ENCODE measurements at regions not wholly inside any gene's neighbourhood (a gene's known extent, or its start where the extent isn't known, plus 50 kb on each side); places are given as distances from the start of the nearest gene placed in this dataset.
"Not testable (repeated sequence)": the region's sequence is repeated elsewhere in the genome, so short reads cannot be mapped to it uniquely, and the experiment has no call there.

DNA sequence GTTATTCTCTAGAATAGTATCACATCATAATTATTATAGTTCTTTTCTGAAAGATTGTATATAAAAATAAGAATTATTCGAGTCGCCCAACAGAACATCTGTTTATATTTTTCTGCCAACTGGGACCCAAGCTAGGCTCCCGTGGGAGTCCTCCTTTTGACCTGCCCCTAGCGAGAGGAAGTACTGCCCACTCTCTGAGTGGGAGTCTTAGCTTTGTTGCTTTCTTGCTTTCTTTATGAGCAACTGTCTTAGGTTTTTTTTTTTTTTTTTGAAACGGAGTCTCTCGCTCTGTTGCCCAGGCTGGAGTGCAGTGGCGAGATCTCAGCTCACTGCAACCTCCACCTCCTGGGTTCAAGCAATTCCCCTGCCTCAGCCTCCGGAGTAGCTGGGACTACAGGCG, 202.0 kb upstream of the ZNF184 start:
- DNase-seq, result no peak

DNA sequence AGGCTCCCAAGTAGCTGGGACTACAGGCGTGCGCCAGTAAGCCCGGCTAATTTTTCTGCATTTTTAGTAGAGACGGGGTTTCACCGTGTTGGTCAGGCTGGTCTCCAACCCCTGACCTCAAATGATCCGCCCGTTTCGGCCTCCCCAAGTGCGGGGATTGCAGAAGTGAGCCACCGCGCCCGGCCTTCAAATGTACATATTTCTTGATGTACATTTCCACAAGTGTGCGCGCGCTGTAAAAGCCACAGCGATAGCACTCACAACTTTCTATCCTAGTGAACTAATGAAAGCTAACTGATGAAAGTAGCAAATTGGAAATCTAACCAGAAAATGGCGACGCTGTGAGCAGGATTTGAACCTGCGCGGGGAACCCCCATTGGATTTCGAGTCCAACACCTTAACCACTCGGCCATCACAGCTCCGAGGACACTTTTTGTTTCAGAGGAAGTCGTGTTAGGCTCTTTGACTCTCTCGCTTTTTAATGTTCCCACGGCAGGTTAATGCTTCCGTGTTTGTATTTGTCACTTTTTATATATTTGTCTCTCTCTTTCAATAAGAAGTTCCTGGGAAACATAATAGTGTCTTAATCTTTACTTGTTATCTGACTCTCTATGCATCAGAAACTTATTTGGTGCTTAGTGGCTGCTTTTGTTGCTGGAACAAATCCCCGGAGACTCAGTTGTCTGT, 199.4 kb upstream of the ZNF184 start:
- DNase-seq, result no peak

DNA sequence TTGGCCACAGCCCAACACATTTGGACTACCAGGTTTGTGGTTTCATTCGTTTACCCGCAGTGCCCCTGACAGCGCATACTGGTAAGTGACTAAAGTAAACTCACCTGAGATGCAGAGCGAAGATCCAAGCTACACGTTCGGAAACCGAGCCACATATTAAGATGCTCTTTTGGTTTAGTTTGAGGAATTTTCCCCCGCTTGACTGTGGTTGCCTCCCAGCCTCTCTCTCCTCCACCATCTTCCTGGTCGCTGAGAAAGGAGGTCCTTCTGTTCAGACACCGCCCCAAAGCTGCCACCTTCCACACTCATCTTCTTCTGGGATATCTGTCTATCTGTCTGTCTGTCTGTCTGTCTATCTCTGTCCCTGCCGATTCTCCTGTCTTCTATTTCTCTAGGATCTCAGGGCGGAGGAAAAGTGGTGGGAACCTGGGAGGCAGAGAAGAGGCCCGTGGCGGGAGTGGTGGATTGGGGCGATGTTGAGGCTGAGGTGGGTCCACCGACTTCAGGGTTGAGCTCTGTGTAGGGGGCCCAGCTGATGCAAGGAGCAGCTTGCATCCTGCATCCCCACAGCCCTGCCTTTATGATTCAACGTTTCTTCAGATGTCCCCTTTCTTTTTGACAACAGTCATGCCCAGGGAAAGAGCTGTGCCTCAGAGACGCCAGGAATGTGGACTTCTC, 196.9 kb upstream of the ZNF184 start:
- DNase-seq, result no peak

DNA sequence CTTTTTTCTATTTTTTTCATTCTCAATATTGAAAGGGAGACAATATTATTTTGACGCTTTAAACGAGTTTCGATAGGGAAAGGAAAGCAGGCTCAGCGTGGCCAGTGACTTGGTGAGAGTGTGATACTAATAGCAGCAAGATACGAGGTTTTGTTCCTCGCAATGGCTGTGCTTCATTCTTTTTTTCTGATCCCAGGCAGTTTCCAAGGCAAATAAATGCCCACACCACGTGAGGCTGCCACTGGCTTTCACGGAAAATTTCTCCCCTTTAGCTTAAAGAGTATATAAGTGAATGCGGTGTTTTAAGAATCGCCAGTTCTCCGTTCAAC, 196.4 kb upstream of the ZNF184 start:
- DNase-seq, result no peak

DNA sequence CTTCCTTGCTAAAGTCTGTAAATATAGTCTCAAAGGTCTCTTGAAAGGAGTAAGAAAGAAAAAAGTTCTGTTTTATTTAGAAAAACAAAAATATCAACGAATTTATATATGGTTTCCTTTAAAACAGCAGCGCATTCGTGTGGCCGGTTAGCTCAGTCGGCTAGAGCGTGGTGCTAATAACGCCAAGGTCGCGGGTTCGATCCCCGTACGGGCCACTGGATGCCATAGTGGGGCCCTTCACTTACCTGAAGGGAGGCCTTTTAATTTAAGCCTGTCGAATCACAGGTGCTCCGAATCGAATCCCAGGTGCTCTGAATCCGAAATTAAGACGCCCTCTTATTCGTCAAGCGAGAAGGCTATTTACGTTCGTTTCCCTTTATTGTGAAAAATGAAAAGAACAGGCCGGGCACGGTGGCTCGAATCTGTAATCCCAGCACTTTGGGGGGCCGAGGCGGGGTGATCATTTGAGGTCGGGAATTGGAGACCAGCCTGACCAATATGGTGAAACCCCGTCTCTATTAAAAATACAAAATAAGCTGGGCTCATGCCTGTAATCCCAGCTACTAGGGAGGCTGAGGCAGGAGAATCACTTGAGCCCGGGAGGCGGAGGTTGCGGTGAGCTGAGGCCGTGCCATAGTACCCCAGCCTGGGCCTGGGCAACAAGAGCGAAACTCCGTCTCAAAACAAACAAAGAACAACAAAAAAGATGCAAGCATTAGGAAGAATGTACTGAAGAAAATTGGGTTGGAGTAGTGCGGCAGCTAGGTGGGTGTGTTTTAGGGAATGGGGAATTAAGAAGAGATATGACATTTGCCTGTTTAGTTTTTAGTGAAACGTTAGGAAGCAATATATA, 195.8 kb upstream of the ZNF184 start:
- no peak for DNase-seq

DNA sequence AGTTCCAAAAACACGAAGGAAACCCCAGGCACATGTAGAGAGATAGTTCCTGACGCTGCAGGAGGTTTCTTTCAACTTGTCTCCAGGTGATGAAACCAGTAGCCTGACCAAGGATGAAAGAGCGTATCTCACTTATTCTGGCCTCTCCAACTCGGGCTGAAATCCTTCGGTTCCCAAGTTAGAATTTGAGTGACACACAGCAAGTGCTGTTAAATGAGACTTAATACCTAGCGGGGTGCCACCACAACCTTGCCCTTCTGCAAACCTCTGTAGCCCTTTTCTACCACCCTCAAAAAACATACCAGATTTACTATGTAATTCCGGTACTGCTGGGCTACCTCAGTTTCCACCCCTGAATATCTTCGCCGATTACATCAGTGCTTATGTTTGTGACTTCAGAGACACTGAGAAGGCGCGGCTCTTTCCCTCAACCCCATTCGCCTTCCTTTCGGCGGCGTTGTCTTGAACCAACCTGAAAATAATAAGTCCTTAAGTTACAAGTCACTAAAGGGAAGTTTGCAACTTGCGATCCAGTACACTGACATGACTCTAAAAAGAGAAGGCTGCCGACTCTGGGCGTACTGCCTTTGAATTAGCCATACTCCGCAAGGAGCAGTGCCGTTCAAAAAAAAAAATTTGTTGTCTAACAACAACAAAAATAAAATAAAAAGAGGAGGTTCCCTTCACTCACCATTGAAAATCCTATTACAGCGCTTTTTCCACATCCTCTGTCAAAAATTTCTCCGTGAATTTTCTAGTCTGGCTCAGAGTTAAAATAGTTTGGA, 194.9 kb upstream of the ZNF184 start:
- DNase-seq, result no peak

DNA sequence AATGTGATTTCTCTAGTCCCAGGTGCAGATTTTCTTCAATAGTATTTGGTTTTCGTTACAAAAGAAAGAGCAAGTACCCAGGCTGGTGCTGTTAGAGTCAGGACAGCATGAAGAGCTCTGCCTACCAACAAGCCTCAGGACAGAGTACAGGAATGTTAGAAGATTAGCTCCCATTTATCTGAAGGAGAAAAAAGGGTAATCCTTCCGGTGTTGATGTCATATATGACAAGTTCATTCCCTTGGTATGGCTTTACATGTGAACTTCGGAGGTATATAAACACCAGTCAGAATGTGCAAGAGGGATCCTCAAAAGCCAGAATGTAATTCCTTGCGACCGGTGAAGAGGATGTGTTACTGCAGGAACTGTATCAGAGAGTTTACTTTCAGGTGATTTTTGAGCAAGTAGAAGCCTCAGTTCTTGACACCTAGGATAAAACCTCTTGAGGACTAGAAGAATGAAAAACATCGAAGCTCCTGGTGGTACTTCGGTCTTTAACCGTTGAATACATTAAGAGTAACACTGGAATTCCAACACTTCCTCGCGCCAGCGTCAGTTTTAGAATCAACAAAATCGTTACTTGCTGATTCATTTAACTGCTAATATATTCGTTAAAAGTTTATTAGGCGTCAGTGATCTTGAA, 194.2 kb upstream of the ZNF184 start:
- DNase-seq, result no peak

DNA sequence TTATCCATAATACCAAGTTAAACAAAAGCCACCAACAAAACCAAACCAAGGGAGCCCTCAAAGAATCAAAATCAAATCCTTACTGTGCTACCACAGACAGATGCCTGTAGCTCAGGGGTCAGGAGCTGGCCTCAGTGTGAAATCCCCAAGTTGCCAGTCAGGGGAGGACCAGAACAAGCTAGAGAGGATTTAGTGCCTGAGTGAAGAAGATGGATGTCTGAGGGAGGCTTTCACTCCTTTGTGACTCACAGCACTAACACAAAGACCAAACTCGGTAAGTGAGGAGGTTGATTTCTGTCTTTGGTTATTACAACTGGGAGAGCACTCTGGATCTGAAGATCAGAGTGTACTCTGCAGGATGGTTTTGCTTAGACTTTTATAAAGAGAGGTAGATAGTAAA, 189.9 kb upstream of the ZNF184 start:
- DNase-seq, result no peak

DNA sequence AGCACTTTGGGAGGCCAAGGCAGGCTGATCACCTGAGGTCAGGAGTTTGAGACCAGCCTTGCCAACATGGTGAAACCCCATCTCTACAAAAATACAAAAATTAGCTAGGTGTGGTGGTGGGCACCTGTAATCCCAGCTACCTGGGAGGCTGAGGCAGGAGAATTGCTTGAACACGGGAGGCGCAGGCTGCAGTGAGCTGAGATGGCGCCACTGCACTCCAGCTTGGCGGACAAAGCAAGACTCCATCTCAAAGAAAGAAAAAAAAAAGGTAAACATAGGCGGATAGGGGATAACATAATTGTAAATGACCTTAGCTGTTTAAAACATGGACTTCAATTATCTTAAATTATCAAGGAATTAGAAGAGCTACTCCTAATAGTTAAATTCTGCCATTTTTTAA, 189.3 kb upstream of the ZNF184 start:
- DNase-seq, result not testable (repeated sequence)

DNA sequence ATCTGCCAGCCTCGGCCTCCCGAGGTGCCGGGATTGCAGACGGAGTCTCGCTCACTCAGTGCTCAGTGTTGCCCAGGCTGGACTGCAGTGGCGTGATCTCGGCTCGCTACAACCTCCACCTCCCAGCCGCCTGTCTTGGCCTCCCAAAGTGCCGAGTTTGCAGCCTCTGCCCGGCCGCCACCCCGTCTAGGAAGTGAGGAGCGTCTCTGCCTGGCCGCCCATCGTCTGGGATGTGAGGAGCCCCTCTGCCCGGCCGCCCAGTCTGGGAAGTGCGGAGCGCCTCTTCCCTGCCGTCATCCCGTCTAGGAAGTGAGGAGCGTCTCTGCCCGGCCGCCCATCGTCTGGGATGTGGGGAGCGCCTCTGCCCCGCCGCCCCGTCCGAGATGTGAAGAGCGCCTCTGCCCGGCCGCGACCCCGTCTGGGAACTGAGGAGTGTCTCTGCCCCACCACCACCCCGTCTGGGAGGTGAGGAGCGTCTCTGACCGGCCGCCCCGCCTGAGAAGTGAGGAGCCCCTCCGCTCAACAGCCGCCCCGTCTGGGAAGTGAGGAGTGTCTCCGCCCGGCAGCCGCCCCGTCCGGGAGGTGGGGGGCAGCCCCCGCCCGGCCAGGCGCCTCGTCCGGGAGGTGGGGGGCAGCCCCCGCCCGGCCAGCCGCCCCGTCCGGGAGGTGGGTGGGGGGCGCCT, 180.4 kb upstream of the ZNF184 start:
- DNase-seq, result not testable (repeated sequence)

DNA sequence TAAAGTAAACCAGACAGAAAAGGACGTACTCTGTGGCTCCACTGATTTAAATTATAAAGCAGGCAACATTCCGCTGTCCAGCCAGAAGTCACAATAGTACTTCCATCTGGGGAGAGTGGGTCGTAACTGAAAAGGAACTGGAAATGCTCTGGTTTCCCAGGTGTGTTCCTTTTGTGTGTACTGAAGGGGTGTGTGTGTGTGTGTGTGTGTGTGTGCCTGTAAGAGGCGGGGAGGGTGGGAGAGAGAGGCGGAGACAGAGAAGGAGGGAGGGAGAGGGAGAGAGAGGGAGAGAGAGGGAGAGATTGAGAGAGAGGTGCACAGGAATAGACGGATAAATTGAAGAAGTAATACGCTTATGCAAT, 178.4 kb upstream of the ZNF184 start:
- no peak for DNase-seq

DNA sequence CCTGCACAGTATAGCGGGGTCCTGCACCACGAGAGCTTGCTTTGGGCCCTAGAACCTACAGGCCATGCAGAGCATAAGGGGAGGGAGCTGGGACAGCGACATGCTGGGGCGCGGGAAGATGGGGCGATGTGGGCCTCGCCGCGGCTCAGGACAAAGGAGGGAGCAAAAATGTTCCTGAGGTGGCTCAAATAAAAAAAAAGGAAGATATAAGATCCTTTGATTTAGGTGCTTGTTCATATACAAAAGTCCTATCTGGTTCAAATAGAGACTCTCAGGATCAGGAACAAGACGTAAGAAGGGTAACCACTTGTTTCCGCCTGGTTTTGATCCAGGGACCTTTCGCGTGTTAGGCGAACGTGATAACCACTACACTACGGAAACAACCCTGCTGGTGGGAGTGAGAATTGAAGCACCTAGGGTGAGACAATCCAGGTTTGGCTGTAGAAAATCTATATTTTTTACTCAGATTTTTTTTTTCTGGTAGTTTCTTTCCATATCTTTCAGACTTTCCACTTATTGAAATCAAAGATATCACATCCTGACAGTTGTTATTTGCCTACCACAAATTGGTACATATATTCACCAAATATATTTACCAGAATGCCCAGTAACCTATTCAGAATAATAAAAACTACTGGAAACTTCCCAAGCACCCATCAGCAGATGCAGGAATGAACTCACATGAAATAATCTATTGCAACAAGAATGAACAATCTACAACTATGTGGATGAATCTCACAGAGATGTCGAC, 177.9 kb upstream of the ZNF184 start:
- DNase-seq, result no peak

DNA sequence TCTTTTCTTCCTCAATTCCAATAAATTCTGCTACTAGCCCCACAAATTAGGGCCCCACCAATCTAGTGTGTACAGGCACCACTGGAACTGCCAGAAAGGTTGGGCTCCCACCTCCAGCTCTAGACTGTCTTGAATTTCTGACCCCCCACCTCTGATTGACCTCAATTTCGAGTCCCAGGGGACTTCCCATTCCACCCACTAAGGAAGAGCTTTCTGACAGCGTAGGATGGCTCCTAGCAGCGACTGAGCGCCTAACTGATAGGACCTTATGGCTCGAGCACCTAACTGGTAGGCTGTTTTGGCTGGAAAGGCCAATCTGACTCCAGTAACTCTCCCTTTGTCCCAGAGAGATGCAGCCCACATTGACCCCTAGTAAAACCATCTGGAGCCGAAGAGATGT, 171.6 kb upstream of the ZNF184 start:
- DNase-seq, result no peak

DNA sequence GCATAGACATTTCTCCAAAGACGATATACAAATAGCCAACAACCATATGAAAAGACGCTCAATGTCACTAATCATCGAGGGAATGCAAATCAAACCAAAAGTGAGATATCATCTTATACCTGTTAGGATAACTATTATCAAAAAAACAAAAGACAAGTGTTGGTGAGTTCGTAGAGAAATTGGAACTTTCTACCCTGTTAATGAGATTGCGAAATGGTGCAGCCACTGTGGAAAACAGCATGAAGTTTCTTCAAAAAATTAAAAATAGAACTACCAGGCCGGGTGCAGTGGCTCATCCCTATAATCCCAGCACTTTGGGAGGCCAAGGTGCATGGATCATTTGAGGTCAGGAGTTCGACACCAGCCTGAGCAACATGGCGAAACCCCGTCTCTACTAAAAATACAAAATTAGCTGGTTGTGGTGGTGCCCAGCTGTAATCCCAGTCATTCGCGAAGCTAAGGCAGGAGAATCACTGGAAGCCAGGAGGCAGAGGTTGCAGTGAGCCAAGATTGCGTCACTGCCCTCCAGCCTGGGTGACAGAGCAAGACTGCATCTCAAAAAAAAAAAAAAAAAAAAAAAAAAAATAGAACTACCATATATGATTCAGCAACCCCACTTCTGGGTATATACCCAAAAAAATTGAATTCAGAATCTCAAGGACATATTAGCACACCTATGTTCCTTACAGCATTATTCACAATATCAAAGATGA, 170.0 kb upstream of the ZNF184 start:
- DNase-seq, result no peak

DNA sequence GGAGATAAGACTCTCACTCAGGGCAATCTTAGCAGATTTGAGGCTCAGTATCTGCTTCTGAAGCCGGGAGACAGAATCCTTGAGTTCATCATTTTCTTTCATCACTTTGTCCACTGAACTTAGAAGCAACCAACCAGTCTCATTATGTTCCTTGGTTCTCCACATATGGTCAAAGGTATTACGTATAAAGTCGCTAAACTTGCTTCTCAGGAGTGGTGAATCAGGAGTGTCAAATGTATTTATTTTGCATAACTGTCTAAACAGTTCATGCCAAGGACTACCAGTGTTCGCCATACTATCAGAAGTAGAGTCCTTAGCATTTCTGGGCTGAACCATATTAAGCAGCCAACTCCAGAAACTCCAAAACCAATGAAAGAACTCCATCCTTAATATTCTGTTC, 163.0 kb upstream of the ZNF184 start:
- DNase-seq, result not testable (repeated sequence)

DNA sequence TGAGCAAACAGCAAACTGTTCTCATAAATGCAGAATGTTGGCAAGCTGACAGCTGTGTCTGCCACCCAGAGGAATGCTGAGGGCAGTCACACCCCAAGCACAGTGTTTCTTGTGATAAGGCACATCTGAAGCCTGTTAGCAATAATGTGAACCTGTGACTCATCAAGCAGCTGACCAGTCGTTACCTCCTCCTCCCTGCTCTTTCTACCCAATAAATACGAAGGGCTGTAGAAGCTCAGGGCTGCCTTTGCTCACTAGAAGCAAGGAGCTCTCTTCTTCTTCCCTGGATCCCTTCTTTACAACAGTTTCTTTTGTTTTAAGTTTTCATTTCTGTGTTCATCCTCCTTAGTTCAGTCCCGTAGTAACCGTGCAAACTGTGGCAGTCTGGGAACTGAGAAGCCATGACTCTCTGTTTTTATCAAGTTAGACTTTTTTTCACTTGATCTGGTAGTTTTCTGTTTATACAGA, 160.3 kb upstream of the ZNF184 start:
- DNase-seq, result not testable (repeated sequence)

DNA sequence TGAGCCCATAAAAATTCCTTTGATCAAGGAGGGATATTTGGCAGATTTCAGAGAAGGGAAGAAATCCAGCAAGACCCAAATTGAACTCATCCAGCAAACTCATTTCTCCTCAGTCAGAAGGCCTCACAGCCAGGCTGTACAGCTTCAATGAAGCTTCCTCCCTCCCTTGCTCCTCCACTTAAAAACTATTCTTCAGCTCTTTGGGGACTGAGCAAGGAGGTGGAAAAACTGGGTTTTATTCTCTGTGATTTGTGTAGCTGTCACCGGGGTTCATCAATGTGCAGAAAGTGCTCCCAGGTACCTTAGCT, 158.7 kb upstream of the ZNF184 start:
- no peak for DNase-seq

DNA sequence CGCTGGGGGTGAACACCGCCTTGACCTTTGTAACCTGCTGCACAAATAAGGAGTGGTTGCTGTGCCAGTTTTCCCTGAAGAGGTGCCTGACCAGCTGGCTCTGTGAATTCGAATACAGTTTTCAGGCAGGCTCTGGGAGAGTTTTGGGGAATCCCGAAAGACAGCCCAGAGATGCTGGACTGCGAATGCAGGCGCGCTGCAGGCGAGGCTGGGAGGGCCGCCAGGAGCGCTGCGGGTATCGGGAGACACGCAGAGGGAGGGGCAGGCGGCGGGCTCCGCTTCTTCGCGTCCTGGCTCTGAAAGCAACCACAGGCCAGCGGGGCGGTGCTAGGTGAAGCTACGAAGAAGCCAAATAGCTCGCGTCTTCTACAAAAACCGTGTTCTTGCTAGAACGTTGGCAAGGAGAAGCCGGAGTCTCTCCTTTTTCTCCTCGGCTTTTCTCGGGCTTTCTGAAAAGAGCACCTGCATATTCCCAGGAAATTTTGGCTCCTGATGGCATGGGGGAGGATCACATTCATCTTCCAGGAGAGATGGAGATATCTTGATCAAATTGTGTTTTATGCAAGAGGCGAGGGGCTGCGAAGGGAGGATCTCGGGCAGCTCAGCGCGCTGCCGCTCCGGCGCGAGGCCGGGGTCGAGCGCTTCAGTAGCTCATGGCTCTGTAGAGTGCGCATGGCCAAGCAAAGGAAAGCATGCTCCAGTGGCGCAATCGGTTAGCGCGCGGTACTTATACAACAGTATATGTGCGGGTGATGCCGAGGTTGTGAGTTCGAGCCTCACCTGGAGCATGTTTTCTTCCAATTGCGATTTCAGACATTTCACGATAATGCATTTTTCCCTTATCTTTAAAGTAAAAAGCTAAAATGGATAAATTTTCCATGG, 158.1 kb upstream of the ZNF184 start:
- DNase-seq, result peak; percentile 44

All from renal pelvis (tissue), 1 donor.